GM10248 (cell line): ENCODE measurements at regions not wholly inside any gene's neighbourhood (a gene's known extent, or its start where the extent isn't known, plus 50 kb on each side); places are given as distances from the start of the nearest gene placed in this dataset.
A peak's percentile ranks its signal among the peaks of the same experiment; 100 is the strongest.

Source experiments
- CTCF ChIA-PET: fragments of 300-600 bp; sonication (Branson Sonifier 250); formaldehyde crosslinking; extraction: SDS; loops from one replicate; lab custom pipeline; 2021; ENCODE audit warnings: antibody characterized with exemption; lab: Yijun Ruan, JAX
- POLR2A ChIA-PET: fragments of 350-650 bp; sonication (Branson Sonifier 250); formaldehyde crosslinking; extraction: SDS; loops from one replicate; lab custom pipeline; 2020; ENCODE audit warnings: antibody characterized with exemption; lab: Yijun Ruan, JAX
- DNase-seq: peaks from one replicate; pipeline ENCODE4 v3.0.0; 2012; ENCODE audit errors: extremely low spot score
- TF ChIP-seq, protein P1 (sequence below): IDR thresholded peaks from 2 replicates; pipeline ENCODE4 v1.5.1; 2012; ENCODE audit warnings: mild to moderate bottlenecking, low read depth; ENCODE audit errors: extremely low read depth, missing control alignments, control extremely low read depth

- peak; percentile 29 for DNase-seq
- CTCF ChIA-PET, result interaction anchor here (0.9 to 1.3 kb wide), 2 partner anchors 9 to 356 kb away, joined by 3 to 4 read pairs; no protein-coding TSS in a partner anchor
- POLR2A ChIA-PET, result no interaction called here
- TF ChIP-seq, protein P1, sequence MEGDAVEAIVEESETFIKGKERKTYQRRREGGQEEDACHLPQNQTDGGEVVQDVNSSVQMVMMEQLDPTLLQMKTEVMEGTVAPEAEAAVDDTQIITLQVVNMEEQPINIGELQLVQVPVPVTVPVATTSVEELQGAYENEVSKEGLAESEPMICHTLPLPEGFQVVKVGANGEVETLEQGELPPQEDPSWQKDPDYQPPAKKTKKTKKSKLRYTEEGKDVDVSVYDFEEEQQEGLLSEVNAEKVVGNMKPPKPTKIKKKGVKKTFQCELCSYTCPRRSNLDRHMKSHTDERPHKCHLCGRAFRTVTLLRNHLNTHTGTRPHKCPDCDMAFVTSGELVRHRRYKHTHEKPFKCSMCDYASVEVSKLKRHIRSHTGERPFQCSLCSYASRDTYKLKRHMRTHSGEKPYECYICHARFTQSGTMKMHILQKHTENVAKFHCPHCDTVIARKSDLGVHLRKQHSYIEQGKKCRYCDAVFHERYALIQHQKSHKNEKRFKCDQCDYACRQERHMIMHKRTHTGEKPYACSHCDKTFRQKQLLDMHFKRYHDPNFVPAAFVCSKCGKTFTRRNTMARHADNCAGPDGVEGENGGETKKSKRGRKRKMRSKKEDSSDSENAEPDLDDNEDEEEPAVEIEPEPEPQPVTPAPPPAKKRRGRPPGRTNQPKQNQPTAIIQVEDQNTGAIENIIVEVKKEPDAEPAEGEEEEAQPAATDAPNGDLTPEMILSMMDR, result no peak
These were observed 83.2 kb upstream of the ARHGAP24 start for GRCh38 chr4:85391589-85392410.

DNA sequence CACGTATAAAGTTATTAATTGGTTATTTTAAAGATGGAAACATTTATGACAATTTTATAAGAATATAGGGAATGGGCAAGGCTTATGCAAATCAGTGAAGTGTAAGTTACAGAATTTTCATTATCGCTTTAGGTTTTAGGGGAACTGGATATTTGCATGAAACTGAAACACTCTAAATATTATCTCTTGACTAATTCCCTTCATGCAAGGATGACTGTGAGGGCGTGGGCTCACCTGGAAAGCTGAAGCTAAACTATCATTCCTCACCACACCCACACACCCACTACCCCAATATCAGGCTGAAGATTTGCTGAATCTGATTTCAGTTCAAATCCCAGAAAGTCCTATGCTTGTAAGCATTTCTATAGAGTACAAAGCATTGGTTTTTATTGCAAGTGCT lies 81.7 kb upstream of the ARHGAP24 start:
- ChIA-PET POLR2A (no interaction called here), CTCF (no interaction called here)
- TF ChIP-seq, protein P1, result no peak
- no peak for DNase-seq

- DNase-seq, result no peak
- ChIA-PET POLR2A (no interaction called here), CTCF (no interaction called here)
- TF ChIP-seq, protein P1, result no peak
These were observed 76.7 kb upstream of the ARHGAP24 start for GRCh38 chr4:85398276-85398675.

DNA sequence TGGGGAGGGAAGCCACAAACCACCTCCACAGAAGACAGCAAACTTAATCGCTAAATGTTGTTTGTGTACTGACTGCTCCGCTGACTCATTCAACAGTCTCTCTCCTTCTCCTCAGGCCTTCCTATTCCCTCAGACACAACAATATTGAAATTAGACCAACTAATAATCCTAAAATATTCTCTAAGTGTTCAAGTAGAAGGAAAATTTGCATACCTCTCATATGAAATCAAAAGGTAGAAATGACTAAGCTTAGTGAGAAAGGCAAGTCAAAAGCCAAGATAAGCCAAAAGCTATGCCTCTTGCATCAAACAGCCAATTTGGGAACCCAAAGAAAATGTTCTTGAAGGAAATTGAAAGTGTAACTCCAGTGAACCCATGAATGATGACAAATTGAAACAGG lies 75.7 kb upstream of the ARHGAP24 start:
- TF ChIP-seq, protein P1, result no peak
- ChIA-PET CTCF (interaction anchor here (1.1 to 1.2 kb wide), 2 partner anchors 19 to 251 kb away, joined by 3 to 8 read pairs; no protein-coding TSS in a partner anchor), POLR2A (no interaction called here)
- no peak for DNase-seq

DNA sequence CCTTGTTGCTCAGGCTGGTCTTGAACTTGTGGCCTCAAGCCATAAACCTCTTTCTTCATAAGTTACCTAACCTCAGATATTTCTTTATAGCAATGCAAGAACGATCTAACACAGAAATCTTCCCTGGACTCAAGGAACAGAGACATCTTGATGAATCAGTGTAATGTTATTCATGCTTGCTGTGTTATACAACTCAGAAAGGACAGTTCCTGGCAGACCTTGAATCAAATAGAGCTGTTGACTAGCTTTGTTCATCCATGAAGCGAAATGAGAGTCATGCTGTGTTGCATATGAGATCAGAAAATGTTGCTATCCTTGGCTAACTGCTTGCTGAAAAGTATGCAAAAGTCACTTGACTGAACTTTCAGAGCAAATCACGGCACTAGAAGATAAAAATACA lies 72.6 kb upstream of the ARHGAP24 start:
- ChIA-PET CTCF (interaction anchor here (1.2 to 1.3 kb wide), 3 partner anchors 11 to 568 kb away, joined by 3 to 5 read pairs (median 3); no protein-coding TSS in a partner anchor), POLR2A (no interaction called here)
- DNase-seq, result no peak
- TF ChIP-seq, protein P1, result no peak

DNA sequence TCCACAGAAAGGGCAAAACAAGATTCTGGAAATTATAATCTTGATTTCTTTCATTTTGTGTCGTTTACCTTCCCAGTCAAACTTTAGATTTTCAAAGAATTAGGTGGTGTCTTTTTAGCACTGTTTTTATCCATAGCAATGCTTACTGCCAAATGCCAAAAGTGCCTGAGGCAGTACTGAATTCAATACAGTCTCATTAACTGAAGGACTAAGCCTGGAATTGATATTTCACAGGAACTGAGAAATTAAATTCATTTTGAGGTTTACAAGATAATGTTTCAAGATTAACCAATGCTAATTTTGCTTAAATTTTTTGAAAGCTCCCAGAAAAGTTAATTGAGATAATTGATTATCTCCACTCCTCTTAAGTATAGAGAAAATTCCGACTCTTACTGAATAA lies 68.8 kb upstream of the ARHGAP24 start:
- TF ChIP-seq, protein P1, result no peak
- DNase-seq, result no peak
- ChIA-PET CTCF (no interaction called here), POLR2A (no interaction called here)
